B cell (primary cell): ENCODE measurements at regions not wholly inside any gene's neighbourhood (a gene's known extent, or its start where the extent isn't known, plus 50 kb on each side); places are given as distances from the start of the nearest gene placed in this dataset.

ENCODE experiments used
- ATAC-seq: fragments of 200-7000 bp; cut with Tn5 transposase; one replicate; pipeline ENCODE4 v1.10.0; 2021; ENCODE audit warnings: low read depth, mild to moderate bottlenecking, moderate number of reproducible peaks, moderate library complexity
- CTCF ChIA-PET: fragments of 350-600 bp; sonication (Branson Sonifier 250); formaldehyde crosslinking; loops from one replicate; lab custom pipeline; 2021; ENCODE audit warnings: antibody characterized with exemption, inconsistent platforms; lab: Charles Lee
- POLR2A ChIA-PET: fragments of 350-600 bp; sonication (Branson Sonifier 250); formaldehyde crosslinking; loops from one replicate; lab custom pipeline; 2021; ENCODE audit warnings: antibody characterized with exemption; lab: Charles Lee
- DNase-seq: peaks from one replicate; pipeline ENCODE4 v3.0.0; 2013
- H2AFZ ChIP-seq: 2 replicates; pipeline ENCODE4 v1.6.1; 2012; ENCODE audit warnings: mild to moderate bottlenecking, low read depth, low read length; ENCODE audit not compliant: insufficient read depth, poor library complexity, severe bottlenecking
- H3K27ac ChIP-seq, 2 donors: 1 replicate in 1 of 2; 2 replicates in 1 of 2; pipeline ENCODE4 v1.5.1; 2012 to 2013; ENCODE audit warnings: low read length in 2 of 2, mild to moderate bottlenecking in 2 of 2, moderate library complexity in 1 of 2
- H3K27me3 ChIP-seq, 4 experiments: fragments of 200-600 bp in 1 of 4; sonication (generic) in 1 of 4; replicated peaks in 1 of 4; 1 replicate in 2 of 4; 2 replicates in 2 of 4; pipeline versions ENCODE4 v1.6.1 to v1.7.0; 2013 to 2016; ENCODE audit warnings: low read length in 3 of 4, mild to moderate bottlenecking in 2 of 4, mixed read lengths in 1 of 4, moderate library complexity in 1 of 4; ENCODE audit not compliant: insufficient read depth in 4 of 4, control insufficient read depth in 3 of 4; ENCODE audit errors: control extremely low read depth in 1 of 4
- H3K36me3 ChIP-seq, 2 experiments: replicated peaks in 1 of 2; 1 replicate in 1 of 2; 2 replicates in 1 of 2; pipeline versions ENCODE4 v1.6.1 to v1.7.1; 2013; ENCODE audit warnings: low read length in 1 of 2; ENCODE audit not compliant: insufficient read depth in 2 of 2, control insufficient read depth in 1 of 2; ENCODE audit errors: control extremely low read depth in 1 of 2, extremely low read depth in 1 of 2
- H3K4me1 ChIP-seq, 2 donors: fragments of 200-600 bp in 1 of 2; sonication (generic) in 1 of 2; 1 replicate in 1 of 2; 2 replicates in 1 of 2; pipeline versions ENCODE4 v1.5.1 to v1.6.1; 2013 to 2017; ENCODE audit warnings: low read length in 2 of 2; ENCODE audit not compliant: control insufficient read depth in 2 of 2, insufficient read depth in 2 of 2
- H3K4me2 ChIP-seq: replicated peaks from 2 replicates; pipeline ENCODE3; 2012; ENCODE audit warnings: mild to moderate bottlenecking, low read depth, low read length; ENCODE audit not compliant: poor library complexity, severe bottlenecking
- H3K4me3 ChIP-seq, 5 experiments: fragments of 200-600 bp in 1 of 5; sonication (generic) in 1 of 5; 1 replicate in 3 of 5; 2 replicates in 2 of 5; pipeline versions ENCODE4 v1.5.1 to v1.7.0; 2011 to 2016; ENCODE audit warnings: low read length in 4 of 5, mild to moderate bottlenecking in 4 of 5, low read depth in 2 of 5, control low read depth in 1 of 5, moderate library complexity in 1 of 5; ENCODE audit not compliant: insufficient read depth in 1 of 5; ENCODE audit errors: control extremely low read depth in 1 of 5, extremely low read depth in 1 of 5
- H3K79me2 ChIP-seq: fragments of 200-600 bp; sonication (generic); one replicate; pipeline ENCODE4 v1.6.0; 2016; ENCODE audit warnings: low read length; ENCODE audit not compliant: control insufficient read depth, insufficient read depth
- H3K9ac ChIP-seq: fragments of 200-600 bp; sonication (generic); 2 replicates; pipeline ENCODE4 v1.6.1; 2017; ENCODE audit warnings: mild to moderate bottlenecking, low read length, moderate library complexity
- H3K9me3 ChIP-seq, 3 donors: one replicate each; pipeline versions ENCODE4 v1.6.1 to v1.7.1; 2013; ENCODE audit warnings: low read length in 2 of 3; ENCODE audit not compliant: control insufficient read depth in 2 of 3, insufficient read depth in 1 of 3; ENCODE audit errors: control extremely low read depth in 1 of 3
- H4K20me1 ChIP-seq: 2 replicates; pipeline ENCODE4 v1.6.0; 2012; ENCODE audit warnings: mild to moderate bottlenecking, low read length; ENCODE audit not compliant: insufficient read depth, control insufficient read depth, poor library complexity, severe bottlenecking
- H3K27ac Mint-ChIP-seq: one replicate; pipeline ENCODE4 v1.8.0; 2021; ENCODE audit warnings: mixed read lengths
- H3K27me3 Mint-ChIP-seq: one replicate; pipeline ENCODE4 v1.8.0; 2021; ENCODE audit warnings: mixed read lengths
- H3K4me1 Mint-ChIP-seq: one replicate; pipeline ENCODE4 v1.8.0; 2021; ENCODE audit warnings: mixed read lengths
- H3K4me3 Mint-ChIP-seq: one replicate; pipeline ENCODE4 v1.8.0; 2021; ENCODE audit warnings: mixed read lengths
- H3K9me3 Mint-ChIP-seq: one replicate; pipeline ENCODE4 v1.8.0; 2022; ENCODE audit warnings: mixed read lengths; ENCODE audit not compliant: insufficient read depth
- CTCF ChIP-seq: fragments of 200-600 bp; IDR thresholded peaks from one replicate; pipeline ENCODE4 v1.8.0; 2022; ENCODE audit warnings: antibody characterized with exemption, mild to moderate bottlenecking
- EZH2 ChIP-seq: IDR thresholded peaks from 2 replicates; pipeline ENCODE4 v1.6.1; 2012; ENCODE audit warnings: borderline replicate concordance, low read depth, mild to moderate bottlenecking, moderate library complexity, low read length; ENCODE audit not compliant: insufficient read depth, poor library complexity, severe bottlenecking
- WGBS: methylation state at CpG from one replicate; pipeline ENCODE4 v1.1.5; 2013; ENCODE audit warnings: missing lambda C conversion rate; ENCODE audit not compliant: insufficient coverage; 5-methylcytosine and 5-hydroxymethylcytosine counted together
- intact Hi-C: fragments of 100-400 bp; cut with micrococcal nuclease; formaldehyde crosslinking; loops from one replicate; pipeline ENCODE4 v1.10.0; 2022

GRCh38 chr13:110774490-110774889 is 61.0 kb downstream of the ING1 start:
- H3K4me3 ChIP-seq = no peak overlapping the region
- no peak for ATAC-seq
- ChIA-PET CTCF (no interaction called here), POLR2A (interaction anchor here (0.6 kb wide), 1 partner anchor 99 kb away, joined by 4 read pairs; no protein-coding TSS in a partner anchor)
- H3K9ac ChIP-seq = no peak overlapping the region
- H3K27ac Mint-ChIP-seq = no peak overlapping the region
- H2AFZ ChIP-seq = no peak overlapping the region
- no peaks in the 10 kb centered on the region for H3K9me3 ChIP-seq
- H3K27me3 Mint-ChIP-seq = peaks cover 13% of the 10 kb centered on the region
- H3K27ac ChIP-seq = no peak overlapping the region
- no peaks in the 10 kb centered on the region for H4K20me1 ChIP-seq
- H3K27me3 ChIP-seq = peaks cover 0 to 3% (median 0%) of the 10 kb centered on the region in 4 experiments
- H3K4me1 Mint-ChIP-seq = peaks cover 2% of the 10 kb centered on the region
- no peak overlapping the region for H3K4me2 ChIP-seq
- no peak overlapping the region for H3K4me3 Mint-ChIP-seq
- no peaks in the 10 kb centered on the region for H3K79me2 ChIP-seq
- no peaks in the 10 kb centered on the region for H3K4me1 ChIP-seq
- intact Hi-C loops = no loop called here
- TF ChIP-seq CTCF (no peak), EZH2 (no peak)
- 87% methylated on average over 3 of the region's 6 CpGs for WGBS
- DNase-seq = no peak
- H3K36me3 ChIP-seq = no peaks in the 10 kb centered on the region
- H3K9me3 Mint-ChIP-seq = no peaks in the 10 kb centered on the region

DNA sequence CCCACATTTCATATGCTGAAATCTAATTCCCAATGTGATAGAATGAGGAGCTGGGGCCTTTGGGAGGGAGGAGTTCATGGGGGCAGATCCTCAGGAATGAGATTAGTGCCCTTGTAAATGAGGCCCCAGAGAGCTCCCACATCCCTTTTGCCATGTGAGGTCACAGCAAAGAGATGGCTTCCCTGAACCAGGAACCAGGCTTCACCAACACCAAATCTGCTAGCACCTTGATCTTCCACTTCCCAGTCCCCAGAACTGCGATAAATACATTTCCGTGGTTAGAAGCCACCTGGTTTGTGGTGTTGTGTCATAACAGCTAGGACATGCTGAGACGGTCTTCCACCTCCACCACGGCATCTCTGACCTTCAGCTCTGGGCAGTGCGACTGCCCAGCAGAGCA is 62.1 kb downstream of the ING1 start:
- Histone ChIP-seq H3K4me3 (no peak overlapping the region), H3K79me2 (no peaks in the 10 kb centered on the region), H3K27me3 (peaks cover 0 to 3% (median 0%) of the 10 kb centered on the region in 4 experiments), H3K4me1 (no peaks in the 10 kb centered on the region), H3K9me3 (no peaks in the 10 kb centered on the region), H3K27ac (no peak overlapping the region), H3K4me2 (no peak overlapping the region), H3K36me3 (no peaks in the 10 kb centered on the region), H2AFZ (no peak overlapping the region), H3K9ac (no peak overlapping the region), H4K20me1 (no peaks in the 10 kb centered on the region)
- H3K27me3 Mint-ChIP-seq = peaks cover 9% of the 10 kb centered on the region
- TF ChIP-seq CTCF = no peak
- no peak for TF ChIP-seq EZH2
- intact Hi-C loops = no loop called here
- no peak for DNase-seq
- 80% methylated on average over 4 of the region's 5 CpGs for WGBS
- H3K4me1 Mint-ChIP-seq = peaks cover 2% of the 10 kb centered on the region
- ChIA-PET CTCF (no interaction called here), POLR2A (no interaction called here)
- no peak for ATAC-seq
- peaks cover 2% of the 10 kb centered on the region for H3K9me3 Mint-ChIP-seq
- H3K27ac Mint-ChIP-seq = no peak overlapping the region
- no peak overlapping the region for H3K4me3 Mint-ChIP-seq
